SHP77 (cell line): ENCODE measurements at regions not wholly inside any gene's neighbourhood (a gene's known extent, or its start where the extent isn't known, plus 50 kb on each side); places are given as distances from the start of the nearest gene placed in this dataset.

Experiments
- DNase-seq, 2 experiments: peaks; one replicate each; lab custom pipeline; 2025; lab: John Stamatoyannopoulos, UW

DNA sequence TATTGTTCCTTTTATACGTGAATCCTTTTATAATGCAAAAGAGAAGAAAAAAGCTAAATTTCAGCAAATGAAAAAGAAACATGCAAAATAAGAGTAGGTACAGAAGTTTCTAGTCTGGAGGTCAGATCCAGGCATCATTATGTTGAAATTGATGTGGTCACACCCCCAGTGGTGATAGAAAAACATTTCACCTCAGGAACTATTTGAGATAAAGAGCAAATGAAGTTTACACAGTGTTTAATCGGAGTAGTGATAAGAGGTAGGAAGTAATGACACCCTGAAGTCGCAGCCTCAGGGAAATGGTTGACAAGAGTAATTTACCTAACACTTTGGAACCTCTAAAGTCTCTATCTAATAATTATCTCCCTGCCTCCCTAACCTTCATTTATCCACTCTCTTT is 536.0 kb upstream of the STEAP1 start:
- no peak for DNase-seq

DNA sequence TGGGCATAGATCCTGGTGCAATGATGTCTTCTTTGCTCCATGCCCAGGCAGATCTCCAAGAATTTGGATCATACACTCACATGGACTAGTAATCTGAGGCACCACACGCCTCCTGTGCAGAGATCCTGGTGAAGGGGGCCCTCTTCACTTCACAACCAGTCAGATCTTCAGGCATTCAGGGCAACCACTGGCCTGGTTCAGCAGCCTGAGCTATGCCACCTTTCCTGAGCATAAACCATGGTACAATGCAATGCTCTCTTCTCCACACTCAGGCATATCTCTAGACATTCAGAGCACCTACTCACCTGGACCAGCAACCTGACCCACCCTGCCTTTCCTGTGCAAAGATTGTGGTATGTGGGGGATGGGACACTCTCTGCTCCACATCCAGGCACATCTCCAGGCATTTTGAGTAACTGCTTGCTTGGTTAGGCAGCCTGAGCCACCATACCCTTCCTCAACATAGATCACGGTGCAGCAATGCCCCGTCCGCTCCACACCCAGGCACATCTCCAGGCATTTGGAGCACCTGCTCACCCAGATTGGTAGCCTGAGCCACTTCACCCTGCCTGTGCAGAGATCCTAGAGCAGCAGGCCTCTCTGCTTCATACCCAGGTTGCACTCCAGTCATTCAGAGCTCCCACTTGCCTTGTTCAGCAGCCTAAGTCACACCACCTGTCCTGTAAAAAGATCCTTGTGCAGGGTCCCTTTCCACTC is 532.2 kb upstream of the STEAP1 start:
- DNase-seq: peak; percentile 8 to 17

DNA sequence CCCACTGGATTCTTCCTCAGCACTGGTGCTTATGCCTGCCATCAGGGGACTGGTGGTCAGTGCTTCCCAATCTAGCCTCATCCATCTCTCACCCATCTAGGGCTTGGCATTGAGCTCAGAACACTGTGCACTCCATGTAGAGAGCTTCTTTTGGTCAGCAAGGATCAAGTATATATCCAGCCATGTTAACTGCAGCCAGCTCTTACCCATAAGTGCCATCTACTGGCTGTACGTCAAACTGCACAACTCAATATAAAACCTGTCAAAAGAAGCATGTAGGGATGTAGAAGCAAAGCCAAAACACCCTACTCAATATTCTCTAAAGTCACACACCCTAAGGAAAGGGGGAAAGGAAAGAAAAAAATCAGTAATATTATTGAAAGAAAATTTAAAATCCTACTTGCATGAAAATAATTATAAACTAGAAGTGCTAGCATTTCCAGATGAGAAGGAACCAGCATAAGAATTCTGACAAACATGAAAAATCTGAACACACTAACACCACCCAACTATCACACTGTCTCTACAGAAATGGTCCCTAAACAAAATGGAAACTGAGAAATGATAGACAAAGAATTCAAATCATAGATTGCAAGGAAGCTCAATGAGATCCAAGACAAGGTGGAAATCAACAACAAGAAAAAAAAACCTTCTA is 531.1 kb upstream of the STEAP1 start:
- DNase-seq: peak; percentile 47 to 49

- peak; percentile 41 to 72 for DNase-seq
Observed at GRCh38 chr7:89624155-89624554, 530.1 kb upstream of the STEAP1 start.

DNA sequence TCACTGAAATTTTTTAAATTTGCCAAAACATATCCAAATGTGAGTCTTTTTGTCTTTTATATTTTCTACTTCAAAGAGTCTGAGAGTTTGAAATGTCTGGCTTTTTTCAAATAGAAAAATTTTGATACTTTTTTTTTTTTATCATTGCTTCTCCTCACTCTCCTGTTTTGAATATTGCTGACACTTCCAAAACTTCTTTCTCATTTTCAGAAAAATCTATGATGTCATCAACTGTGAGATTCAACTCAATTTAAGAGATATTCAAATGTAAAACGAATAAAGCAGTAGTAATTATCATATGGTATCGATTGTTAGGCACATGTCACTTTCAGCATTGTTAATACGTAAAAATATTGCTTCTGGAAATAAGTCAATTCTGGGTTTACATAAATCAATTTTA is 505.8 kb upstream of the STEAP1 start:
- DNase-seq: no peak

GRCh38 chr7:89655946-89656345 is 498.3 kb upstream of the STEAP1 start:
- no peak for DNase-seq

DNA sequence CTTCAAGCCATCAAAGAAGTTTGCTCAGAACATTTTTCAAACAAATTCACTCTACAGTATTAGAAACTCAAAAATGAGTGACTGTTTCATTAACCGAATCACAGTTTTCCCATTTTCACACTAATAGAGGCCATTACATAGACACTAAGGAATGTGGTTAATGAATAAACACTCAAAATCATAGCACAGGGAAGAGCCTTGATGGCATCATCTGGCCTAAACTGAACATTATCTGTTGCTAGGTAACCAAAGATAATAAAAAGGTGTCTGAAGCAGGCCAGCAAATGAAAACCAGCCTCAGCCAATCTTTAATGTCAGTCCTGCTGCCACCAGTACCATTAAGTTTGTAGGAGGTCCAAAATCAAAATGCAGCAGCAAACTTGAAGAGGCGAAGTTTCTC is 492.4 kb upstream of the STEAP1 start:
- no peak for DNase-seq

DNA sequence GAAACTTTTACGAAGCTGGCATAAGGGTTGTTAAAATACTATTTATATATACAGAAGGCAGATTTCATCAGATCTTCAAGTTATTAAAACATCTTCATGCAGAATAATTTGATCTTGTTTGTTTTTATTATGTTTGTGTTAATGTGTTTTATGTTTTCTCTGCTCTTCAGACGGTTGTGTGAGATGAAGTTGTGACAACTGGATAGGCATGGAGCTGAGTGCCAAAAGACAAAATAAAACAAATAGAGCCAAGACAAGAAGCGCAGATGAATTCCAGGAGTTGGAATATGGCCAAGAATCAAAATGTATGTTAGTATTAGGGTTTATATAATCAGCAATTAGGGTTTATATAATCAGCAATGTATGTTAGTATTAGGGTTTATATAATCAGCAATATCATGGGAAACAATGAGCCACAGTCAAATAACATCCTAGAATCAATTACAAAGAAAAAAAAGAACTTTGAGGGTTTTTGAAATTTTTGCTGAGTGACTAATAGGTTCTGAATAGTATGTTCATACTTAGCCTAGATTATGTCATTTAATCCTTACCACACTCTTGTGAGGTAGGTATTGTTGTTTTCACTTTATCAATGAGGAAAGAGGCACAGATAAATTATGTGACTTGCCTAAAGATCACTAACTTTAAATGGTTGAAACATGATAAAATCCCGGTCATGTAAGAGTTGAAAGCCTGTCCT is 488.0 kb upstream of the STEAP1 start:
- DNase-seq: no peak

- DNase-seq: no peak
Observed at GRCh38 chr7:89680161-89680560, 474.1 kb upstream of the STEAP1 start.

DNA sequence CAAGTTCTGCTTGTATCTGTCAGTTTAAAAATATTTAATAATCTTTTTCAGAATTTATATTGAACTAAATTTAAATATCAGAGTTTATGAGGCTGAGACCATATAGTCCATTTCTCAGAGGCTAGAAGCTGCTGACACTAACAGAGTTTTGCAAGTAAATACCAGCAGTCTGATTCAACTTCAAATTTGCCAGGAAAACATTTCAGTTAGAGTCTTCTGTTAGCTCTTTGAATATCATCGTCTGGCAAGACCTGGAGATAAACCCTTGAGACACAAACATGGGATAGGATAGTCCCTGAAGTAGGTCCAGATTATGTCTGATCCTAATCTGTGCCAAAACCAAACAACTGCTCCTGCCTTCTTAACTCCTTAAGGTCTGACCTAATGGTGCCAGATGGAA is 472.8 kb upstream of the STEAP1 start:
- no peak for DNase-seq

DNA sequence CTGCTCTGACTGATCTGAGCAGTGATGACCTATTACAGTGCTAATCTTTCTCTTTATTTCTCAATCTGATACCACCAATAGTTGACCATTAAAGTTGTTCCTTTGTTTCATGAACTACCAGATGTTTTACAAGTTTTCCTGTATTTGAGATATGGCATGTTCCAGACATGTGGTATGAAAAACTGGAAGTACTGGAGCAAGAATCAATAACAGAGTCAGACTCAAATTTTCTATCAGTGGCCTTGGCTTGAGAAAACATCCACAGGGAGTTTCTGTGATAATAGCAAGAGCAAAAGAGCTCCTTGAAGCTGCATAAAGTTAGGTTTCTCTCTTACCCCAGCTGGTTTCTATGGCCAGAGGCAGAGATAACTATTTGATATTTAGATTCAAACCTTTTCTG is 469.0 kb upstream of the STEAP1 start:
- no peak for DNase-seq

DNA sequence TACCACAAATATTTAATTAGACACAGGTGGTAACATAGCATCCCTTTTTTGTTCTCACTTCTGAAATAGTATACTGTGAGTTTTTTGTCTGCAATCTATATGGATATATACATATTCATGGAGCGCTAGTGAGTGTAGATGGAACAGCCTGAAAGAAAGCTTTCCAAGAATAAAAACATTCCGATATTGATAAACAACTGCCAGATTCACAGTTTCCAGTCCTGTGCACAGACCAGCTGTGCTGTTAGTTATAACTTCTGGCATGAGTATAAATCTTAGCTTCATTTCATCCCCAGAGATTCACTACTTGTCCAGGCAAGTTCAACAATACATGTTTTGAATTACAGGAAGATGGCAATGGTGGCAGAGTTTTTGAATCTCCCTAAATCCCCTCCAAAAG is 467.1 kb upstream of the STEAP1 start:
- DNase-seq: no peak

GRCh38 chr7:89695241-89695640 is 459.0 kb upstream of the STEAP1 start:
- no peak for DNase-seq

GRCh38 chr7:89714131-89714530 is 440.1 kb upstream of the STEAP1 start:
- DNase-seq: no peak

- DNase-seq: peak; percentile 10 to 21
Observed at GRCh38 chr7:89718941-89719340, 435.3 kb upstream of the STEAP1 start.

- DNase-seq: no peak
Observed at GRCh38 chr7:89728481-89728880, 425.8 kb upstream of the STEAP1 start.

DNA sequence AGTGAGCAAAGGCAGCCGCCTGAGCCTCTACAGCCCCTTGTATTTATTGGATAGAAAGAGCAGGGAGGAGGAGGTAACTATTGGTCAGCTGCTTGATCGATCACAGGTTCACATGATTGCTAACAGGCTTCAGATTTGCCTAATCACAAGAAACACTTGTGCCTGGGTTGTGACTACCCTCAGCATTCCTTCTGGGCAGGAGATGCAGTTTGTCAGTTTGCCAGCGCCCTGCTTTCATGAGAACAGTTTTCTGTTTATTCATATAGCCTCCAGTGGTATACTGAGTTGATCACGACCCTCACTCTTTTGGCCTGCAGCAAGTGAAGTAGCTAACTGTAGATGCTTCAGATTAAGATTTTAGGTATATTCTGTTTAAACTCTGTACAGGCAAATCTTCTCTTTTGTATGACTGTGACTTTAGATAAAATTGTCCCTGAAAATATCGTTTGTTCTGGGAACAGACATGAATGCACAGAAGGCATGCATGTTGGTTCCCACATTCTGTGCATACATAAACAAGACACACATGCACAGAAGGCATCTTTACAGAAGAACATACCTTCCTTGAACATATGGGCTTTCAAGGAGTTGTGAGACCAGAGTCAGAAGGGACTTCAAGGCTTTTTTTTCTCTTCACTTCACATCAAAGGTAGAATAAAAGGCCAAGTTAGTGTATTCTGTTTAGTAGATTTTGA is 422.4 kb upstream of the STEAP1 start:
- DNase-seq: no peak

- no peak for DNase-seq
Observed at GRCh38 chr7:89738549-89738948, 415.7 kb upstream of the STEAP1 start.

- no peak for DNase-seq
Observed at GRCh38 chr7:89757910-89758309, 396.4 kb upstream of the STEAP1 start.

- no peak for DNase-seq
Observed at GRCh38 chr7:89760690-89761089, 393.6 kb upstream of the STEAP1 start.

GRCh38 chr7:89761173-89761572 is 393.1 kb upstream of the STEAP1 start:
- no peak for DNase-seq

- DNase-seq: no peak
Observed at GRCh38 chr7:89770161-89770560, 384.1 kb upstream of the STEAP1 start.
